RWPE2 (cell line): ENCODE measurements at regions not wholly inside any gene's neighbourhood (a gene's known extent, or its start where the extent isn't known, plus 50 kb on each side); places are given as distances from the start of the nearest gene placed in this dataset.

ENCODE experiments used
- ATAC-seq: fragments of 200-7000 bp; cut with Tn5 transposase; 3 replicates; pipeline ENCODE4 v1.9.1; 2021; ENCODE audit warnings: low read depth
- DNase-seq: peaks from one replicate; pipeline ENCODE4 v3.0.0-alpha.2; 2020; ENCODE audit warnings: low spot score
- H3K27ac ChIP-seq: fragments of 450-650 bp; 2 replicates; pipeline ENCODE4 v1.5.1; 2017; ENCODE audit warnings: mild to moderate bottlenecking; ENCODE audit not compliant: poor library complexity, severe bottlenecking
- H3K27me3 ChIP-seq: fragments of 250-450 bp; sonication (Bioruptor Pico); 2 replicates; pipeline ENCODE4 v1.5.1; 2021; ENCODE audit warnings: mild to moderate bottlenecking, moderate library complexity; ENCODE audit not compliant: insufficient read depth, poor library complexity, severe bottlenecking
- H3K36me3 ChIP-seq: fragments of 250-450 bp; sonication (Bioruptor Pico); 2 replicates; pipeline ENCODE4 v1.5.1; 2020; ENCODE audit warnings: low read depth, mild to moderate bottlenecking, moderate library complexity
- H3K4me1 ChIP-seq: fragments of 250-450 bp; sonication (Bioruptor Pico); 2 replicates; pipeline ENCODE4 v1.5.1; 2021; ENCODE audit warnings: mild to moderate bottlenecking, moderate library complexity; ENCODE audit not compliant: insufficient read depth, poor library complexity, severe bottlenecking
- H3K4me3 ChIP-seq: fragments of 250-450 bp; sonication (Bioruptor Pico); 2 replicates; pipeline ENCODE4 v1.5.1; 2021; ENCODE audit warnings: mild to moderate bottlenecking, moderate library complexity; ENCODE audit not compliant: severe bottlenecking
- H3K9me3 ChIP-seq: fragments of 250-450 bp; sonication (Bioruptor Pico); 2 replicates; pipeline ENCODE4 v1.5.1; 2021; ENCODE audit warnings: mild to moderate bottlenecking, moderate library complexity; ENCODE audit not compliant: severe bottlenecking
- CTCF ChIP-seq: fragments of 450-650 bp; IDR thresholded peaks from one replicate; pipeline ENCODE4 v1.5.1; 2017; ENCODE audit warnings: mild to moderate bottlenecking, moderate library complexity; ENCODE audit not compliant: poor library complexity, severe bottlenecking

- no peak overlapping the region for H3K4me3 ChIP-seq
- ATAC-seq (no peak), DNase-seq (no peak)
- H3K9me3 ChIP-seq: no peaks in the 10 kb centered on the region
- no peaks in the 10 kb centered on the region for H3K4me1 ChIP-seq
- no peak for TF ChIP-seq CTCF
- H3K27ac ChIP-seq: no peak overlapping the region
- H3K36me3 ChIP-seq: no peaks in the 10 kb centered on the region
- no peaks in the 10 kb centered on the region for H3K27me3 ChIP-seq
Observed at GRCh38 chrX:39764441-39764914, 333.3 kb downstream of the BCOR start.

GRCh38 chrX:39765327-39765726 is 332.4 kb downstream of the BCOR start:
- no peaks in the 10 kb centered on the region for H3K9me3 ChIP-seq
- H3K4me3 ChIP-seq: no peak overlapping the region
- no peaks in the 10 kb centered on the region for H3K36me3 ChIP-seq
- no peak for TF ChIP-seq CTCF
- H3K27ac ChIP-seq: no peak overlapping the region
- H3K27me3 ChIP-seq: no peaks in the 10 kb centered on the region
- H3K4me1 ChIP-seq: no peaks in the 10 kb centered on the region
- ATAC-seq (no peak), DNase-seq (no peak)

DNA sequence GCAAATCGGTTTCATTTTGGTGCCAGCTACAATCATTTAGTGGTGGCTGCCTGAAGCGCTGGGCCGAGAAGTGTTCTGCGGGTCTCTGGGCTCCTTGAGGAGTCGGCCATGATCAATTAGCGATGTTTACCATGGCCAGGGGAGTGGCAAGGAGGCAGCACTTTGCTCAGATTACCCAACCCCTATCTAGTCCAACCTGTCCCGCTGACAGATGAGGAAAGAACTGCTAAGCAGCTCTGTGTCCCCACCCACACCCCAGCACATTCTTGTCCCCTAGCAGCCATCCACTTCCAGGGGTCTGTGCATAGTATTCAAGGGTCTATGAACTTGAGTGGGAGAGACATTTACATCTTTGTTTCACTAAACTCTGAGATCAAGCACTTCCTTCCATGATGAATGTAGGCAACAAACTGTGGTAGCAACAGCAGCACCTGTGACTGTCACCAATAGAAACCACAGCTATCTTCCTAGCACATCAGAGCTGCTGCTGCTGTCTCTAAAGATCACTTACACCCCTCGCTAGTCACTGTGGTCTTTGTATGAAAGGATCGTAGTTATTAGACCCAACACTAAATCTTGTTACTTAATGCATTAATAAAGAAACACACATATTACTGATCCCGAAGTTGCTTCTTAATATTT is 331.6 kb downstream of the BCOR start:
- no peaks in the 10 kb centered on the region for H3K9me3 ChIP-seq
- no peaks in the 10 kb centered on the region for H3K27me3 ChIP-seq
- no peak for ATAC-seq
- no peak for DNase-seq
- H3K4me3 ChIP-seq: no peak overlapping the region
- TF ChIP-seq CTCF: no peak
- no peaks in the 10 kb centered on the region for H3K4me1 ChIP-seq
- H3K27ac ChIP-seq: no peak overlapping the region
- no peaks in the 10 kb centered on the region for H3K36me3 ChIP-seq

DNA sequence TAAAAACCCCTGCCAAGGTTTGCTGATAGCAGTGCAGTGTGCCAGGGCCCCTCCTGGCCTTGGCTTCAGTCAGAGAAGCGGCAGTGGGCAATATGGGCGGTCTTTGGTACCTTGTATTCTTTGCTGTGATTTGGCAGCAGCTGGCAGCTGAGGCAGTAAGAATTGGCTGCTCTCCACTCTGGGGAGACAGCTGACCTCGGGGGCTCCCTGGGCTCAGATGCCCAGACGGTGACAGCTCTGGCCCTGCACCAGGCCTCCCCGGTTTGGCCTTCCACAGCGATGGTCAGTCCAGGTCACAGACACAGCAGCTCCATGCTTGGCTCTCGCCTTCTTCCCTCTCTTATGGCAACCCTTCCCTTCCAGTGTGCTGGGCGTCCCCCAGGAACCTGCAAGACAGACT is 330.9 kb downstream of the BCOR start:
- Histone ChIP-seq H3K27me3 (no peaks in the 10 kb centered on the region), H3K27ac (no peak overlapping the region)

More for the DNA sequence above, 330.9 kb downstream of the BCOR start:
- no peaks in the 10 kb centered on the region for H3K36me3 ChIP-seq
- no peak overlapping the region for H3K4me3 ChIP-seq
- no peaks in the 10 kb centered on the region for H3K4me1 ChIP-seq
- H3K9me3 ChIP-seq: no peaks in the 10 kb centered on the region
- no peak for DNase-seq
- ATAC-seq: no peak
- TF ChIP-seq CTCF: no peak
